K562 (cell line): ENCODE measurements at regions not wholly inside any gene's neighbourhood (a gene's known extent, or its start where the extent isn't known, plus 50 kb on each side); places are given as distances from the start of the nearest gene placed in this dataset.
"Not testable (repeated sequence)": the region's sequence is repeated elsewhere in the genome, so short reads cannot be mapped to it uniquely, and the experiment has no call there.

Source experiments
- ATAC-seq: fragments of 200-7000 bp; cut with Tn5 transposase; 3 replicates; pipeline ENCODE4 v1.9.1; 2020; ENCODE audit warnings: moderate library complexity
- BruUV-seq: library from RNA; stranded (reverse); fragments of 400-500 nt; replicated peaks from 2 replicates; lab custom pipeline; 2021; lab: Mats Ljungman, UMichigan
- CTCF ChIA-PET: fragments of 300-600 bp; formaldehyde crosslinking; extraction: SDS; loops from one replicate; lab custom pipeline; 2021; ENCODE audit warnings: low intra/inter-chr PET ratio; lab: Yijun Ruan, JAX
- POLR2A ChIA-PET: fragments of 300-600, 350-650 bp; sonication (Branson Sonifier 250); formaldehyde crosslinking; extraction: SDS; loops from one replicate; lab custom pipeline; 2021; ENCODE audit warnings: antibody characterized with exemption, inconsistent platforms; lab: Yijun Ruan, JAX
- DNase-seq, 4 experiments: peaks; one replicate each; pipeline versions ENCODE4 v3.0.0 to v3.0.0-alpha.2; 2011 to 2018; ENCODE audit warnings: low spot score in 3 of 4, mixed read lengths in 3 of 4; ENCODE audit errors: extremely low read depth in 1 of 4
- FAIRE-seq: peaks from 2 replicates; lab custom pipeline; 2011; peaks lifted over from hg19 to GRCh38; lab: Jason Lieb, UNC
- H2AFZ ChIP-seq: 2 replicates; pipeline ENCODE4 v1.6.0; 2011; ENCODE audit warnings: low read depth, low read length, control low read depth, inconsistent platforms
- H3K27ac ChIP-seq: fragments of 200-600 bp; 3 replicates; pipeline ENCODE4 v1.8.0; 2011; ENCODE audit warnings: low read depth, mild to moderate bottlenecking, control low read depth, inconsistent platforms, low read length, moderate library complexity, mixed read lengths; ENCODE audit errors: extremely low read depth
- H3K27me3 ChIP-seq, 2 experiments: fragments of 300-600 bp in 1 of 2; 2 replicates in 1 of 2; 3 replicates in 1 of 2; pipeline versions ENCODE4 v1.6.0 to v1.8.0; 2011; ENCODE audit warnings: inconsistent platforms in 2 of 2, low read length in 2 of 2, mild to moderate bottlenecking in 1 of 2, mixed read lengths in 1 of 2, moderate library complexity in 1 of 2; ENCODE audit not compliant: control insufficient read depth in 2 of 2, insufficient read depth in 2 of 2
- H3K36me3 ChIP-seq: fragments of 300-600 bp; 3 replicates; pipeline ENCODE4 v1.8.0; 2011; ENCODE audit warnings: mild to moderate bottlenecking, low read length, inconsistent platforms; ENCODE audit not compliant: control insufficient read depth, insufficient read depth
- H3K4me1 ChIP-seq, 2 experiments: fragments of 200-600 bp in 1 of 2; replicated peaks in 1 of 2; 2 replicates in 1 of 2; 3 replicates in 1 of 2; pipeline versions ENCODE4 v1.5.1 to v1.8.0; 2011; ENCODE audit warnings: inconsistent platforms in 2 of 2, low read length in 2 of 2, mild to moderate bottlenecking in 1 of 2, mixed read lengths in 1 of 2, moderate library complexity in 1 of 2; ENCODE audit not compliant: control insufficient read depth in 2 of 2, insufficient read depth in 2 of 2
- H3K4me2 ChIP-seq: 2 replicates; pipeline ENCODE4 v1.6.1; 2011; ENCODE audit warnings: low read length, control low read depth, inconsistent platforms, mixed read lengths; ENCODE audit not compliant: insufficient read depth
- H3K4me3 ChIP-seq: fragments of 200-600 bp; sonication (generic), shearing (Covaris generic); 2 replicates; pipeline ENCODE4 v1.5.1; 2016; ENCODE audit warnings: control low read depth, inconsistent platforms
- H3K79me2 ChIP-seq: fragments of 200-600 bp; 3 replicates; pipeline ENCODE4 v1.8.0; 2011; ENCODE audit warnings: low read length, inconsistent platforms; ENCODE audit not compliant: control insufficient read depth, insufficient read depth
- H3K9ac ChIP-seq, 2 experiments: 2 replicates each; pipeline versions ENCODE4 v1.6.0 to v1.6.1; 2011; ENCODE audit warnings: low read depth in 2 of 2, low read length in 2 of 2, control low read depth in 1 of 2, inconsistent platforms in 1 of 2, mild to moderate bottlenecking in 1 of 2, mixed read lengths in 1 of 2; ENCODE audit not compliant: insufficient read depth in 1 of 2
- H3K9me1 ChIP-seq: one replicate; pipeline ENCODE4 v1.6.0; 2011; ENCODE audit warnings: inconsistent platforms, mild to moderate bottlenecking, low read length, moderate library complexity; ENCODE audit not compliant: control insufficient read depth, insufficient read depth
- H3K9me3 ChIP-seq: replicated peaks from 2 replicates; pipeline ENCODE4 v1.5.1; 2011; ENCODE audit warnings: low read depth, low read length, inconsistent platforms; ENCODE audit not compliant: control insufficient read depth, insufficient read depth
- H4K20me1 ChIP-seq: replicated peaks from 2 replicates; pipeline ENCODE4 v1.6.1; 2011; ENCODE audit warnings: low read length, inconsistent platforms, mixed read lengths; ENCODE audit not compliant: control insufficient read depth, insufficient read depth
- ARID4B ChIP-seq: sonication (generic); formaldehyde crosslinking; IDR thresholded peaks from 2 replicates; pipeline ENCODE4 v1.8.0; 2022; ENCODE audit warnings: mild to moderate bottlenecking, missing genetic modification reagents
- CBX2 ChIP-seq: fragments of 200-600 bp; sonication (generic); IDR thresholded peaks from one replicate; pipeline ENCODE4 v1.6.1; 2012; ENCODE audit warnings: mild to moderate bottlenecking, low read length, inconsistent platforms; ENCODE audit not compliant: insufficient read depth, poor library complexity, severe bottlenecking
- WGBS: fragments of 100-300 bp; shearing (Covaris generic); methylation state at CpG from one replicate; pipeline ENCODE4 v1.1.6; 2016; ENCODE audit warnings: low coverage, mixed read lengths; ENCODE audit not compliant: insufficient coverage; ENCODE audit errors: missing lambda C conversion rate; 5-methylcytosine and 5-hydroxymethylcytosine counted together
- in situ Hi-C: fragments of 300-500 bp; cut with MboI; formaldehyde crosslinking; loops from 4 replicates; pipeline ENCODE4 v1.15.0; 2018; ENCODE audit warnings: inconsistent platforms, mixed read lengths
- intact Hi-C: fragments of 100-400 bp; cut with micrococcal nuclease; formaldehyde crosslinking; loops from 2 replicates; pipeline ENCODE4 v1.14.2; 2022

- TF ChIP-seq ARID4B (CRISPR knock-in tag) (no peak), CBX2 (no peak)
- TF ChIP-seq, all 486 proteins: peak for 0
Measured at GRCh38 chr20:4431446-4431845, 182.4 kb upstream of the ADRA1D start (continued).

GRCh38 chr20:4430826-4431225, 181.7 kb upstream of the ADRA1D start:
- ATAC-seq, H3K36me3 ChIP-seq, FAIRE-seq, H3K79me2 ChIP-seq, H3K9me3 ChIP-seq, DNase-seq, H3K4me2 ChIP-seq, BruUV-seq, H3K9me1 ChIP-seq, H2AFZ ChIP-seq, CTCF ChIA-PET, POLR2A ChIA-PET, H4K20me1 ChIP-seq, H3K27me3 ChIP-seq, intact Hi-C loops, H3K4me3 ChIP-seq, H3K4me1 ChIP-seq, H3K27ac ChIP-seq, H3K9ac ChIP-seq, in situ Hi-C loops: not testable (repeated sequence)
- WGBS = 1% methylated on average over 9 of the region's 11 CpGs
